GM23338 (cell line): ENCODE measurements at regions not wholly inside any gene's neighbourhood (a gene's known extent, or its start where the extent isn't known, plus 50 kb on each side); places are given as distances from the start of the nearest gene placed in this dataset.

ENCODE experiments used
- ATAC-seq: fragments of 200-7000 bp; cut with Tn5 transposase; 3 replicates; pipeline ENCODE4 v1.9.1; 2020
- DNase-seq: peaks from one replicate; pipeline ENCODE4 v3.0.0-alpha.2; 2015; ENCODE audit warnings: low spot score
- H2AFZ ChIP-seq: fragments of 200-600 bp; sonication (generic); 2 replicates; pipeline ENCODE4 v1.8.0; 2016; ENCODE audit warnings: antibody characterized with exemption, mild to moderate bottlenecking, moderate library complexity
- H3F3A ChIP-seq: fragments of 200-600 bp; sonication (generic); replicated peaks from 2 replicates; pipeline ENCODE4 v1.8.0; 2017; ENCODE audit warnings: antibody characterized with exemption, mixed run types, low read depth
- H3K27ac ChIP-seq: fragments of 200-600 bp; sonication (generic); 2 replicates; pipeline ENCODE4 v1.6.1; 2016; ENCODE audit warnings: low read depth
- H3K27me3 ChIP-seq: fragments of 200-600 bp; sonication (generic); 2 replicates; pipeline ENCODE4 v1.8.0; 2016; ENCODE audit warnings: mild to moderate bottlenecking, mixed run types, moderate library complexity; ENCODE audit not compliant: insufficient read depth
- H3K36me3 ChIP-seq: fragments of 200-600 bp; sonication (generic); 2 replicates; pipeline ENCODE4 v1.8.0; 2016; ENCODE audit warnings: mild to moderate bottlenecking; ENCODE audit not compliant: insufficient read depth
- H3K4me1 ChIP-seq: fragments of 200-600 bp; sonication (generic); 2 replicates; pipeline ENCODE4 v1.8.0; 2016; ENCODE audit warnings: mild to moderate bottlenecking, moderate library complexity; ENCODE audit not compliant: insufficient read depth
- H3K4me2 ChIP-seq: fragments of 200-600 bp; sonication (generic); 2 replicates; pipeline ENCODE4 v1.7.1; 2017; ENCODE audit warnings: mixed run types
- H3K4me3 ChIP-seq: fragments of 200-600 bp; sonication (generic); 2 replicates; pipeline ENCODE4 v1.6.1; 2016; ENCODE audit warnings: mixed run types
- H3K79me2 ChIP-seq: fragments of 200-600 bp; sonication (generic); replicated peaks from 2 replicates; pipeline ENCODE4 v1.8.0; 2017; ENCODE audit warnings: mild to moderate bottlenecking; ENCODE audit not compliant: insufficient read depth
- H3K9me2 ChIP-seq: fragments of 200-600 bp; sonication (generic); 2 replicates; pipeline ENCODE4 v1.8.0; 2017; ENCODE audit not compliant: insufficient read depth
- H4K20me1 ChIP-seq: fragments of 200-600 bp; sonication (generic); replicated peaks from 2 replicates; pipeline ENCODE4 v1.8.0; 2017; ENCODE audit warnings: mild to moderate bottlenecking; ENCODE audit not compliant: insufficient read depth
- H3K27ac Mint-ChIP-seq: 2 replicates; pipeline ENCODE4 v1.8.0; 2020; ENCODE audit warnings: inconsistent platforms, mild to moderate bottlenecking, moderate library complexity, mixed read lengths
- H3K27me3 Mint-ChIP-seq: 3 replicates; pipeline ENCODE4 v1.8.0; 2022; ENCODE audit warnings: low read depth, mild to moderate bottlenecking, moderate library complexity, mixed read lengths, inconsistent platforms; ENCODE audit not compliant: insufficient read depth, poor library complexity
- H3K36me3 Mint-ChIP-seq: 3 replicates; pipeline ENCODE4 v1.8.0; 2021; ENCODE audit warnings: low read depth, mild to moderate bottlenecking, inconsistent platforms, moderate library complexity, mixed read lengths
- H3K4me1 Mint-ChIP-seq: 3 replicates; pipeline ENCODE4 v1.8.0; 2020; ENCODE audit warnings: mild to moderate bottlenecking, inconsistent platforms, mixed read lengths
- H3K4me3 Mint-ChIP-seq: 3 replicates; pipeline ENCODE4 v1.8.0; 2021; ENCODE audit warnings: moderate library complexity, mild to moderate bottlenecking, inconsistent platforms, mixed read lengths
- H3K9me3 Mint-ChIP-seq: 3 replicates; pipeline ENCODE4 v1.8.0; 2020; ENCODE audit warnings: moderate library complexity, mild to moderate bottlenecking, inconsistent platforms, mixed read lengths
- CREB1 ChIP-seq: fragments of 250-450 bp; sonication (Bioruptor Pico); IDR thresholded peaks from 2 replicates; pipeline ENCODE4 v1.5.0; 2020; ENCODE audit warnings: low read depth, mild to moderate bottlenecking, moderate library complexity
- EZH2phosphoT487 ChIP-seq: fragments of 200-600 bp; sonication (generic); IDR thresholded peaks from one replicate; pipeline ENCODE4 v1.8.1; 2018; ENCODE audit warnings: antibody characterized with exemption; ENCODE audit not compliant: unreplicated experiment
- NANOG ChIP-seq: IDR thresholded peaks from 2 replicates; pipeline ENCODE4 v1.6.1; 2016; ENCODE audit warnings: antibody characterized with exemption, borderline replicate concordance
- REST ChIP-seq: IDR thresholded peaks from one replicate; pipeline ENCODE4 v1.6.1; 2018; ENCODE audit warnings: antibody characterized with exemption; ENCODE audit not compliant: unreplicated experiment
- ZNF114 ChIP-seq: fragments of 250-450 bp; sonication (Bioruptor Pico); IDR thresholded peaks from 2 replicates; pipeline ENCODE4 v1.5.0; 2020; ENCODE audit warnings: mild to moderate bottlenecking, moderate library complexity
- ZNF331 ChIP-seq: fragments of 250-450 bp; sonication (Bioruptor Pico); IDR thresholded peaks from 2 replicates; pipeline ENCODE4 v1.5.0; 2020; ENCODE audit warnings: low read depth, mild to moderate bottlenecking, moderate library complexity
- ZNF462 ChIP-seq: fragments of 250-450 bp; sonication (Bioruptor Pico); IDR thresholded peaks from 2 replicates; pipeline ENCODE4 v1.5.0; 2020; ENCODE audit warnings: mild to moderate bottlenecking, moderate library complexity
- TF ChIP-seq, protein P1 (sequence below), 2 experiments: fragments of 200-600 bp in 1 of 2; sonication (generic) in 1 of 2; conservative IDR thresholded peaks; 2 replicates each; pipeline versions ENCODE4 v1.5.1 to v1.6.1; 2016 to 2017; ENCODE audit warnings: antibody characterized with exemption in 2 of 2, low read depth in 2 of 2, mild to moderate bottlenecking in 2 of 2, moderate library complexity in 1 of 2
- TF ChIP-seq, protein P2 (sequence below): IDR thresholded peaks from 2 replicates; pipeline ENCODE4 v1.6.1; 2016; ENCODE audit warnings: antibody characterized with exemption

DNA sequence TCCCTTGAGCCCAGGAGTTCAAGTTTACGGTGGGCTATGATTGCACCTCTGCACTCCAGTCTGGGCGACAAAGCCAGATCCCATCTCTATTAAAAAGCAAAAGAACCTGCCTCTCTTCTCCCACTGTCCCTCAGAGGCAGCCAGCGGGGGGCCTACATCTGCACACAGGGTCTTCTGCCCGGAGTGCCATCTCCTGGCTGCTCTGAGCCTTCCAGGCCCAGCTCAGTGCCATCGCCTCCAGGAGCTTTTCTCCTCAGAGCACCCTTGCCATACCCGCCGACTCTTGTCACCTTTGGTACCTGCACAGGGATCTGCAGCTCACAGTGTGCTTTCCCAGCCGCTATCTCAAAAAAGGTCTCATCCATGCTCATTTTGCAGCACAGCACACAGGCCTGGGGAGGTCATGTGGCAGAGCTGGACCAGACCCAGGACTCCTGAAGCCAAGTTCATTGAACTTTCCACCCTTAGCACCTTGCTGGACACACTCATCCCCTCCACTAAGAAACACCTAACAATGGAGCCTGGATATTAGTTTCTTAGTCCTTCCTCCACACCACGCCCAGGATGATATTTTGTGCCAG is 186.3 kb downstream of the HAUS1 start:
- Histone ChIP-seq H3K4me2 (no peak overlapping the region), H3K36me3 (no peaks in the 10 kb centered on the region), H3K27me3 (no peaks in the 10 kb centered on the region), H4K20me1 (no peaks in the 10 kb centered on the region; the same call in 1 of the 2 replicates), H3K9me2 (no peaks in the 10 kb centered on the region), H3F3A (no peaks in the 10 kb centered on the region), H3K4me1 (peaks cover 13% of the 10 kb centered on the region), H2AFZ (no peak overlapping the region), H3K27ac (no peak overlapping the region), H3K4me3 (no peak overlapping the region), H3K79me2 (no peaks in the 10 kb centered on the region)
- Mint-ChIP-seq H3K27ac (no peak overlapping the region), H3K4me1 (peaks cover 27% of the 10 kb centered on the region), H3K36me3 (no peaks in the 10 kb centered on the region), H3K27me3 (peaks cover 10% of the 10 kb centered on the region), H3K9me3 (no peaks in the 10 kb centered on the region), H3K4me3 (no peak overlapping the region)
- no peak for ATAC-seq
- DNase-seq = no peak
- no peak for TF ChIP-seq EZH2phosphoT487
- TF ChIP-seq, protein P1, sequence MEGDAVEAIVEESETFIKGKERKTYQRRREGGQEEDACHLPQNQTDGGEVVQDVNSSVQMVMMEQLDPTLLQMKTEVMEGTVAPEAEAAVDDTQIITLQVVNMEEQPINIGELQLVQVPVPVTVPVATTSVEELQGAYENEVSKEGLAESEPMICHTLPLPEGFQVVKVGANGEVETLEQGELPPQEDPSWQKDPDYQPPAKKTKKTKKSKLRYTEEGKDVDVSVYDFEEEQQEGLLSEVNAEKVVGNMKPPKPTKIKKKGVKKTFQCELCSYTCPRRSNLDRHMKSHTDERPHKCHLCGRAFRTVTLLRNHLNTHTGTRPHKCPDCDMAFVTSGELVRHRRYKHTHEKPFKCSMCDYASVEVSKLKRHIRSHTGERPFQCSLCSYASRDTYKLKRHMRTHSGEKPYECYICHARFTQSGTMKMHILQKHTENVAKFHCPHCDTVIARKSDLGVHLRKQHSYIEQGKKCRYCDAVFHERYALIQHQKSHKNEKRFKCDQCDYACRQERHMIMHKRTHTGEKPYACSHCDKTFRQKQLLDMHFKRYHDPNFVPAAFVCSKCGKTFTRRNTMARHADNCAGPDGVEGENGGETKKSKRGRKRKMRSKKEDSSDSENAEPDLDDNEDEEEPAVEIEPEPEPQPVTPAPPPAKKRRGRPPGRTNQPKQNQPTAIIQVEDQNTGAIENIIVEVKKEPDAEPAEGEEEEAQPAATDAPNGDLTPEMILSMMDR (conservative IDR thresholded peaks at IDR 0.05; ENCODE audit: low read depth in 2 of 2) = peak in 1 of 2 experiments; percentile 15; a peak in 1 of 4 replicates
- no peak for TF ChIP-seq ZNF114 (CRISPR knock-in tag)
- TF ChIP-seq, protein P2, sequence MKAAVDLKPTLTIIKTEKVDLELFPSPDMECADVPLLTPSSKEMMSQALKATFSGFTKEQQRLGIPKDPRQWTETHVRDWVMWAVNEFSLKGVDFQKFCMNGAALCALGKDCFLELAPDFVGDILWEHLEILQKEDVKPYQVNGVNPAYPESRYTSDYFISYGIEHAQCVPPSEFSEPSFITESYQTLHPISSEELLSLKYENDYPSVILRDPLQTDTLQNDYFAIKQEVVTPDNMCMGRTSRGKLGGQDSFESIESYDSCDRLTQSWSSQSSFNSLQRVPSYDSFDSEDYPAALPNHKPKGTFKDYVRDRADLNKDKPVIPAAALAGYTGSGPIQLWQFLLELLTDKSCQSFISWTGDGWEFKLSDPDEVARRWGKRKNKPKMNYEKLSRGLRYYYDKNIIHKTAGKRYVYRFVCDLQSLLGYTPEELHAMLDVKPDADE = no peak
- TF ChIP-seq REST = no peak
- no peak for TF ChIP-seq NANOG
- no peak for TF ChIP-seq ZNF331 (CRISPR knock-in tag)
- TF ChIP-seq CREB1 (CRISPR knock-in tag) = no peak

DNA sequence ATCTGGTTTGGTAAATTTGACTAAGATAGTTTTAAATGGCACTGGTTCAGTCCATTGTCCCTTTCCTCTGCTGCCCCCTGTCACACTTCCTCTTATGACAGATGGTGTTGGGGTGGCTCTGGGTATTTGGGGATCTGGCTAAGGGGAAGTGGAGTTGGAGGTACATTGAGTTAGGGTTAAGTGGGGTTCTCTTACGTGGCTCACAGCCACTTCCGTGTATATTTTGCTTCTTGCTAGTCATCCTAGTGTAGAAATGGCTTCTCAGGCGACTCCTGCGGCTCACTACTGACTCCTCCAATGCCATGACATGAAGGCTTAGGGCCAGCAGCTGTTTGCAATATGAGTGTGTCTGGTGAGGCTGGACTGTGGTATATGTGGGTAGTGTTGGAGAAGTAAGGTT is 187.0 kb downstream of the HAUS1 start:
- H3K9me3 Mint-ChIP-seq = no peaks in the 10 kb centered on the region
- no peak overlapping the region for H2AFZ ChIP-seq
- TF ChIP-seq ZNF462 (CRISPR knock-in tag) = no peak

More for the DNA sequence above, 187.0 kb downstream of the HAUS1 start:
- Histone ChIP-seq H3K9me2 (no peaks in the 10 kb centered on the region), H3K27me3 (no peaks in the 10 kb centered on the region), H3K27ac (no peak overlapping the region), H3K36me3 (no peaks in the 10 kb centered on the region), H4K20me1 (no peaks in the 10 kb centered on the region; the same call in 1 of the 2 replicates), H3K4me2 (no peak overlapping the region), H3K4me1 (peaks cover 17% of the 10 kb centered on the region), H3F3A (no peaks in the 10 kb centered on the region), H3K79me2 (no peaks in the 10 kb centered on the region), H3K4me3 (no peak overlapping the region)
- Mint-ChIP-seq H3K36me3 (no peaks in the 10 kb centered on the region), H3K27me3 (peaks cover 12% of the 10 kb centered on the region), H3K27ac (no peak overlapping the region), H3K4me3 (no peak overlapping the region), H3K4me1 (peaks cover 30% of the 10 kb centered on the region)
- ATAC-seq (no peak), DNase-seq (no peak)
